DND-41 (cell line): ENCODE measurements at regions not wholly inside any gene's neighbourhood (a gene's known extent, or its start where the extent isn't known, plus 50 kb on each side); places are given as distances from the start of the nearest gene placed in this dataset.

ENCODE experiments used
- CTCF ChIP-seq: IDR thresholded peaks from 2 replicates; pipeline ENCODE4 v1.5.1; 2012; ENCODE audit warnings: borderline replicate concordance, low read length, moderate library complexity, mild to moderate bottlenecking; ENCODE audit not compliant: poor library complexity, severe bottlenecking; ENCODE audit errors: extremely low read depth
- EZH2 ChIP-seq: IDR thresholded peaks from 3 replicates; pipeline ENCODE4 v1.6.1; 2012; ENCODE audit warnings: borderline replicate concordance, low read depth, mild to moderate bottlenecking, moderate library complexity, low read length, inconsistent platforms; ENCODE audit not compliant: severe bottlenecking

- TF ChIP-seq CTCF (no peak), EZH2 (no peak)
These were observed 199.1 kb upstream of the LHX5 start for GRCh38 chr12:113670742-113671141.
